ENCODE measurements at regions not wholly inside any gene's neighbourhood (a gene's known extent, or its start where the extent isn't known, plus 50 kb on each side); places are given as distances from the start of the nearest gene placed in this dataset.
"Not testable (repeated sequence)": the region's sequence is repeated elsewhere in the genome, so short reads cannot be mapped to it uniquely, and the experiment has no call there.

DNA sequence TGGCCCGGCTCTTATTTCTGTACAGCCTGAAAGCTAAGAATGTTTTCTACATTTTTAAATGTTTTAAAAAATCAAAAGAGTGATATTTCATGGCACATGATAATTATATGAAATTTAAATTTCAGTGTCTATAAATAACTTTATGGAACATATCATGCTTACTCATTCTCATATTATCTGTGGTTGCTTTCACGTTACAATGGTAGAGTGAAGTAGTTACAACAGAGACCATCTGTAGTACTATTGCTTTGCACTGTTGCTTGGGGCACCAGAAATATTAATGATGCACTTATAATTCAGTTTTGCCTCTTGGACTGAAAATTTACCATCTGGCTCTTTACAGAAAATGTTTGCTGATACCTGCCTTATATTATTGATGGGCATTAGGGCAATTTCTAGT, 481.6 kb downstream of the PLPP3 start:
- no peak for DNase-seq

- DNase-seq, result no peak
Observed at GRCh38 chr1:56095696-56096665, 483.4 kb downstream of the PLPP3 start.

DNA sequence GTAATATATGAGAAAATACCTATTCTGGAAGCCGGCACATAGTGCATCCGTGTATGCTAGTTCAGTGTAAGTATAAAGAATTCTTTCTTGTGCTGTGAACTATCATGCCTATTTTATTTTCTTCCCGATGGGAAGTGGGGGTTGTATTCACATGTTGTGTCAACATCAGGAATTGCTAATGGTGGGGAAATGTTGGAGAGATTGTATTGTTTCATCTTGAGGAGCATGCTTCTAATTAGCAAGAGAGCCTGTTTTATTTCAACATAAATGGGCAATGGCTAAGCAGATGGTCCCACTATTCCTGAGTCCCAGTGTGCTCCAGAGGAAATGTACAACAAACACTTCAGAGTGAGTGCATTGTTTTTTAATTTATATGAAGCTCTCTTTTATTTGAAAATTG, 485.2 kb downstream of the PLPP3 start:
- DNase-seq, result no peak

DNA sequence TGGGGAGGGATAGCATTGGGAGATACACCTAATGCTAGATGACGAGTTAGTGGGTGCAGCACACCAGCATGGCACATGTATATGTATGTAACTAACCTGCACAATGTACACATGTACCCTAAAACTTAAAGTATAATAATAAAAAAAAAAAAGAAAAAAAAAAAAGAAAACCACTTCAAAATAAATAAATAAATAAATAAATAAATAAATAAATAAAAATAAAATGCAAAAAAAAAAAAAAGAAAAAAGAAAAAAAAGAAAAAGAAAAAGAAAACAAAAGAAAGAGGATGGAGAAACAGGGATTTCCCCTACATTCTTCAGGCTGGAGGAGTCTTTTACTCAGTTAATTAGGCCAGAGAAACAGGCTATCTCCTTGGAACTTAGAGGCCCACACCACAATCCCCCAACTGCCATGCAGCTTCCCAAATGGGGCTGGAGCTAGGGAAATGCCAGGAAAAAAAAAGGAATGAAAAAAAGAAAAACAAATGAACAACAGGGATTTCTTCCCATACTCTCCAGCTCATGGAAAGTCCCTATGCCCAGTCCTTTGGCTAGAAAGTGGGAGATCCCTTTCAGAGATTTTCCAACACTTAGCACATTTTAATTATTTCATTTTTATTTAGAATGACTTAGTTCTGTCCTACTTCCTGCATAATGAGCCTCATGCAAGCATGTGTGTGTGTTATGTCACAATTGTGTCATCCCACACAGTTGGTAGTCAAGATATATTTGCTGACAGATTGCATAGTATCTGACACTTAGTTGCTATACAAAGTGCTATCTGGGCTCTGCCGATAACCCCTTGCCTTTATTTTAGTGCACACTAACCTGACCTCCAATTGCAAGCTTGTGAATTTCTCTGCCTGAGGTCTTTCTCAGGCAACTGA, 486.4 kb downstream of the PLPP3 start:
- DNase-seq, result no peak

- not testable (repeated sequence) for DNase-seq
Observed at GRCh38 chr1:56089826-56090225, 489.5 kb downstream of the PLPP3 start.

DNA sequence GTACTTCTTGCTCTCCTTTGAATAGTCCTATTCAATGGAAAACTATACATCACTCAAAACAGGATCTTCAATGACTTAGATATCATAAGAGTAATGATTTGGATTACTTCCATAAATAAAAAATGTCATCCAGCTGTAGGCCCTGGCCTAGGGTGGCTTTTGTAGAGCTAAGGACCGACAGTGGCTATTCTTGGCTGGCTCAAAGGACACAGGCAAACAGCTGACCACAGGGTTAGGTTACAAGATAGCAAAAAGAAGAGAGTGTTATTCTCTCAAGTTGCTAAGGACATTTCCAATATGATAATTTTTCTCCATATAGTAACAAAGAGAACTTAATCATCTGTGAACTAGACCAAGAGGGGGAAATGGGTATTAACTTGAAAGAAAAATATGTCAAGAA, 495.1 kb downstream of the PLPP3 start:
- no peak for DNase-seq

DNA sequence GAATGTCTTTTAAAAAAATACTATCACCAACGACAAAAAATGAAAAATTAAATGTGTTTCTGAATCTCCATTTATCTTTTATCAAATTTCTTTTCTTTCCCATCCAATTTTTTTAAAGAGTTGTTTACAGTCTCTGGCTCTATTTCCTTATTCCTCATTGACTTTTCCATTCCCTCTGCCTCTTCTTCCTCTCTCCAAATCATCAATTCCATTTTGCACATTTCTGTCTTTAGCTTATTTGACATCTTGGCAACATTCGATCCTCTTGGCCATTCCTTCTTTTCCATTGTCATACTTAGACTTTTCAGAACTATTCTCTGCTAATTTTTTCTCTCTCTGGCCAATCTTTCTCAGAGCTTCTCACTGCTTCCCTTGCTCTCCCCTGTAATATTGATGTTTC, 497.6 kb downstream of the PLPP3 start:
- DNase-seq, result no peak

DNA sequence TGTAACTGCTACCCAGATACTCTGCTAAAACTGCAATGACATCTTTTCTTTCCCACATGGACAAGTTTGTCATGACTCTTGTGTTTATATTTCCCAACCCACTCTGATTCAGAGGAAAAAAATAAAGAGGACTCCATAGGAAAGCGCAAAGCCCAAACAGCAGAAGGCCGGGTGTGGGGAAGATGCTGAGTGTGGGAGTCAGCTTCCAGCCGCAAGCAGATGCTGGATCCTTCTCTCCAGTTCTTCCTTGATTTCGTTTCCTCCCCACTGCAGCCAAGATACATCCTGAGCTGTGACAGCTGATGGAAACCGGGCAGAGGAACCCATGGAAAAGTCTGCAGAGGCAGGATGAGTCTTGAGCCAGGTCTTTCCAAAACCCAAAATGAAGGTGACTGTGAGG, 498.2 kb downstream of the PLPP3 start:
- no peak for DNase-seq

DNA sequence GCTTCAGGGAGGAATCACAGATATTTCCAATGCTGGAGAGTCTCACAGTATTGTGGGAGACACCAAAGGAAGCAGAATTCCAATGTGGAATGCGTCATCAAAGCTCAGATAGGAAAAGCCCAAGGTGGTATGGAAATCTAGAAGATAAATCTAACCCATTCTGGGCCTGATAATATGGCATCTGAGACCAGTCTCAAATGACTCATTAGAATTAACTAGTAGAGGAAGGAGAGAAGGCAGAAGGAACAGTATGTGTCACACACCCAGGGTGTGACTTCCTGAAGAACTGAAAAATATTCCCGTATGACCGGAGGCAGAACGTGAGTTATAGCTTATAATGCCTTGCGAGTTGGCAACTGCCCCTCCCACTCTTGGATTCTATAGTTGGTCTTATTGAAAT, 499.2 kb downstream of the PLPP3 start:
- DNase-seq, result no peak

DNA sequence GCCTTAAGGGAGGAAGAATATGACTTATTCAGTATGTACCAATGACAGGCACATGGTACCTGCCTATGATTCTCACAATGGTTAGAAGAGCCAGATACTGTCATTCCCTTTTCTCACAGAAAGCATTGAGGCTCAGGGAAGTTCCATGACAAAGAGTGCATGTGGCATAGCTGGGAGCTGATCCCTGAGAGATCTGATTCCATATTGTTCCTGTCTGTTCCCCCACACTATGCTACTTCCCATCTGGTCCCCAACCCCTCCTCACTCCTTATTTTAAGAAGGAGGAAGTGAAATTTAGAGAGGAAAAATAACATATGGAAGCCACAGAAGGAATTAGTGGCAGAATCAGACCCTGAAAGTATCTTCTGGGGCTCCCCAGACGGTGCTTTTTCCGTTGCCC, 500.0 kb downstream of the PLPP3 start:
- DNase-seq, result no peak

GRCh38 chr1:56077206-56077605, 502.2 kb downstream of the PLPP3 start:
- no peak for DNase-seq

- no peak for DNase-seq
Observed at GRCh38 chr1:56074007-56074651, 505.2 kb downstream of the PLPP3 start.

- no peak for DNase-seq
Observed at GRCh38 chr1:56073614-56074006, 505.8 kb downstream of the PLPP3 start.

DNA sequence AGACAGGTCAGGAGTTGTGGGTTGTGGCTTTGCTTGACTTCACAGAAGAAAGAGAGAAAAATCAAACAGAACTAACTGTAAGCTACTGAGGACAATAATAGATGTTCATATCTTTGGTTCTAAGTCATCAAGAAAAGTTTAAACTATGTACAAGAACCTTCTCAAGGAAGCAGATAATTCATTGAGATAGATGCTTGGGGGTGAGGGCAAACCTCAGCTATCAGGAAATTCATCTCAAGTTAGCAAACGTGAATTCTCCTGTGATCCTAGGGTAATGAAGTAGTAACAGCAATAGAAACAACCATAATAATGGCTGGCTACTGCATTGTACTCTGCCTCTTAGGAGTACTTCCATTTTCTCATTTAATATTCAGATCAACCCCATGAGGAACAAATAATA, 506.2 kb downstream of the PLPP3 start:
- DNase-seq, result no peak

GRCh38 chr1:56072310-56072709, 507.1 kb downstream of the PLPP3 start:
- DNase-seq, result no peak

DNA sequence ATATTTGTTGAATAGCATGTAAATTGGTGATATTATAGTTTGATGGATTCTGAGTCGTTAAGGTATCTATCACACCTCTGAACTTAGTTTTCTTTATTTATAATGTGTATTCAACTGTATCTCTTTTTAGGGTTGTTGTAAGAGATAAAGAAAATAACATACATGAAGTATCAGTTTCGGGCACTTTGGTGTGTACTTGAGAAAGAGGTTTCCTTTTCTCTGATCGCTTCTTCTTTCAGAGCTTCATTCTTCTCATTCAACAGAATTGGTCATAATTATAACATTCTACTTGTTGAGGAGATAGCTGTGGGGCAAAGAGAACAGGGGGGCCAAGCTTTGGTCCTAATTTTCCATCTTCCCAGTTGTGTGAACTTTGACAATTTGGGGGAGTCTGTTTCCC, 508.0 kb downstream of the PLPP3 start:
- no peak for DNase-seq

DNA sequence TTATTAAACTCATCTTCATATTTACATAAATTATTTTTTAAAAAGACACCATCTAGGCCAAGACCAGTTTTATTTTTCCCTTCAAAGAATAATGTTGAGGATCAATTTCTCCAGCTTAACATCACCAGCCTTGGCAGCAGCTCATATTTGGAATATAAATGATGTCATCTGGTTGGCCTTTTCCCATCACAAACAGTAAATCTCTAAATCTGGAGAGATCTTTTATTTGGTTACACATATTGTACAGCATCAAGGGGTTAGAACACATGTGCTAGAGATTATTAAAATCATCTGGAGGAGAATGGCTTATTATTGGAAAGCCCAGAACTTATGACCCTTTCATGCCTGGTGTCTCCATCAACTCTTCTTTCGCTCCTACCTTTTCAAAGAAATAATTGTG, 508.8 kb downstream of the PLPP3 start:
- no peak for DNase-seq

DNA sequence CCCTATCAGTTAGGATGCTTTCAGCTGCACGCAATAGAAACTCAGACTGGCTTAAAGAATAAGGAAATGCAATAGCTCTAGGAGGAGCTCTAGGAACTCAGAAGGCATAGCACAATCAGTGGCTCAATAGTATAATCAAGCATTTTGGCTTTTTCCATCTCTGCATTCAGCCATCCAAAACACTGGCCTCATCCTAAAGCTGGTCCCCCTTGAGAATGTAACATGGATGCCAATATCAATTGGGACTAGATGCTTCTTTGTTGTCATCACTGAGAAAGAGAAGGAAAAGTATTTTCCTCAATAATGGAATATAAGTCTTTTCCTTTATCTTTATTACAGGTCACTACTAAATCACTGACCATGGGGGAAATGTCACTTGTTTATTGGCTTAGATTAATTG, 509.5 kb downstream of the PLPP3 start:
- DNase-seq, result no peak

GRCh38 chr1:56068908-56069307, 510.5 kb downstream of the PLPP3 start:
- no peak for DNase-seq

DNA sequence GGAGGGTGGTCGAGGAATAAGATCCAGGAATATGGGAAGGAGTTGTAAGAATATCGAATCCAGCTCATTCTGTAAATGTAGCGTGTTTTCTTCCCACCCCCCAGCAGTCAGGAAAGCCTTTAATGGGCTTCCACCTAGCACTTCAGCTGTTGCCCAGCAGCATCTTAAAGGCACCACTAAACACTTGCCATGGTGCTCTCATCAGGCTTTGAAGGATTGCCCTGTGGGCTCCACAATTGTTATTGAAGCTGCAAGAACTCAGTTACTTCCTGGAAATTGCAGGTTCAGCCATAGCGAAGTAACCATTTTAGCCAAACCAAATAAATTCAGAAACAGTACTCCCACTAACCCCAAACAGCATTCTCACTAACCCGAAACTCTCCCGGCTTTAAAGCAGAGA, 511.2 kb downstream of the PLPP3 start:
- DNase-seq, result no peak

GRCh38 chr1:56065729-56066128, 513.6 kb downstream of the PLPP3 start:
- no peak for DNase-seq

GRCh38 chr1:56064705-56065104, 514.7 kb downstream of the PLPP3 start:
- DNase-seq, result no peak

- no peak for DNase-seq
Observed at GRCh38 chr1:56063461-56063860, 515.9 kb downstream of the PLPP3 start.

All from NCI-H2081 (cell line).